EL (cell line): ENCODE measurements at regions not wholly inside any gene's neighbourhood (a gene's known extent, or its start where the extent isn't known, plus 50 kb on each side); places are given as distances from the start of the nearest gene placed in this dataset.
"Not testable (repeated sequence)": the region's sequence is repeated elsewhere in the genome, so short reads cannot be mapped to it uniquely, and the experiment has no call there.

Experiments
- DNase-seq: peaks from one replicate; pipeline ENCODE4 v3.0.0-alpha.2; 2016

DNA sequence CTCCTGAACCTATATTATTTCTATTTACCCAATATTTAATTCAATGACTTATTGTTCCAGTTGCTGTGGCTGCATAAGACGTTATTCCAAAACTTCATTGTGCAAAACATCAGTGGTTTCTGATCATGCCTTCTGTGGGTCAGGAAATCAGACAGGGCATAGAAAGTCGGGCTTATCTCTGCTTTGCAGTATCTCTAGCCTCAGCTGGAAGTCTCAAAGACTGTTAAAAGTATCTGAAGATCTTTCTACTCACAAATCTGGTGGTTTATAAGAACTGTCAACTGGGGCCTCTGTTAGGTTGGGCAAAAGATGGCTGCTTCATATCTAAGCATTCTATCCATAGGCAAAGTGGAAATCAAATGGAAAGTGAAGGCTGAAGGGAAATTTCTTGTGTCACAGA, 687.7 kb upstream of the ARRDC3 start:
- DNase-seq: no peak

DNA sequence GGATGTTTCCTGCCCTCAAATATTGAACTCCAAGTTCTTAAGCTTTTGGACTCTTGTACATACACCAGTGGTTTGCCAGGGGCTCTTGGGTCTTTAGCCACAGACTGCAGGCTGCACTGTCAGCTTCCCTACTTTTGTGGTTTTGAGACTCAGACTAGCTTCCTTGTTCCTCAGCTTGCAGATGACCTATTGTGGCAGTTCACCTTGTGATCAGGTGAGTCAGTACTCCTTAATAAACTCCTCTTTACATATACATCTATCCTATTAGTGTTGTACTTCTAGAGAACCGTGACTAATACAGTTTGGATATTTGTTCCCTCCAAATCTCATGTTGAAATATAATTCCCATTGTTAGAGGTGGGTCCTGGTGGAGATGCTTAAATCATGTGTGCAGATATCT, 681.9 kb upstream of the ARRDC3 start:
- DNase-seq: no peak

DNA sequence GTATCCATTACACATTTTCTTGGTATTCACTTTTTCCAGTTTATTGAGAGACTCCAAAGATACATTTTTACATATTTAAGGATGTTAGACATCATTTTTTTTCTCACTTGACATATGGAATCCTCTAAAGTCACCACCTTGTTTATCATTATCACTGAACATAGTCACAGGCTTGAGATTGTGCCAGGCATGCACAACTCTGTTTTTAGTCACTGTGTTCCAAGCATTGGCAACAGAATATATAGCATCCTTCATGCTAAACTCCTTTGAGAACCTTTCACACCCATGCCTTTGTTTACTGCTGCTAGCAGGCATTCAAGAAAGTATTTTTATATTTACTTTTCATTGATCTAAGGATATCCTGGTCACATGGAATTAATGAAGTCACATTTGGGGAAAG, 668.6 kb upstream of the ARRDC3 start:
- no peak for DNase-seq

- no peak for DNase-seq
Observed at GRCh38 chr5:92050970-92051369, 667.9 kb upstream of the ARRDC3 start.

- no peak for DNase-seq
Observed at GRCh38 chr5:92041911-92042660, 659.0 kb upstream of the ARRDC3 start.

DNA sequence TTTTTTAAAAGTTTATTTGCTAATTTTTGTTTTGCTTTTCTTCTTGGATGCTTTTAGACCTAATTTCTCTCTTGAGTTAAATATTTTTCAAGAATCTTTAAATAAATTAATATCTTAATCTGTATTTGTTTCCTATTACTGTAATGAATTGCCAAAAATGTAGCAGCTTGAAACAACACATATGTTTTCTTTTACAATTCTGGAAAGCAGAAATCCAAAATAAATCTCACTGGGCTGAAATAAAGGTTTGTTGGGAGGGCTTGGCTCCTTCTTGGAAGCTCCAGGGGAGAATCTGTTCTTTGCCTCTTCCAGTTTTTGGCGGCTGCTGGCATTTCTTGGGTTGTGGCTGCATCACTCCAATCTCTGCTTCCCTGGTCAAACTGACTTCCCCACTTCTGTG, 658.1 kb upstream of the ARRDC3 start:
- DNase-seq: no peak

GRCh38 chr5:92029792-92030191, 646.7 kb upstream of the ARRDC3 start:
- not testable (repeated sequence) for DNase-seq

GRCh38 chr5:92023555-92023954, 640.4 kb upstream of the ARRDC3 start:
- no peak for DNase-seq

DNA sequence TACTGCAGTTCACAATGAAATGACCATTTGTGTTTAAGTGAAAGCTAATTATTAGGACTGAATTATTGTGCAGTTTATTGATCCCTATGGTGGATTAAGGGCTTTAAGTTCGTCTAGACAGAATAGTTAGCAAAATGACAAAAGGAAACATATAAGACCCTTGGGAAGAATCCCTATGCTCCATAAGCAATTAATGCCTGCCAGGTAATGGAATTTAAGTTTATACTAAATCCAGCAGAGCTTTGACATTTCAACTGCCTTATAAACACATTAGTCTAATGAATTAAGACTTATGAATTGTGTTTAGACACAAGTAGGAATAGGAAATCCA, 640.0 kb upstream of the ARRDC3 start:
- DNase-seq: no peak

- no peak for DNase-seq
Observed at GRCh38 chr5:92022415-92023140, 639.5 kb upstream of the ARRDC3 start.

GRCh38 chr5:92019376-92019990, 636.4 kb upstream of the ARRDC3 start:
- peak; percentile 52 for DNase-seq

DNA sequence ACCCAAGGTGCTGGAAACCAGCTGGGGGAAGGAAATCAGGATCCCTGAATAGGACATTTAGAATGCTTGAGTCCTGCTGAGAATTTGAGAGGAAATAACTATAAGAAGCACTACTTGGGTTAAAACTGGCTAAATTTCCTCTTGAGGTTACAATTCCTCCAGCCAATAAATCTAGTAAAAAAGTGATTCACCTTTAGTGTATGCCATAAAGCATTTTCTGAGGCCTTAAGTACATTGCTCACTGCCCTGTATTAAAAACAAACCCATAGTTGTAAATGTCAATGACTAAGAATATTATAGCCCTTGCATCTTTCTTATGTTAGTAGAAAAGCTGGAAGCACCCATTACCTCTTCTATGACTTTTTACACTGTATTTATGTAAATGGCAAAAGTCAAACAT, 634.7 kb upstream of the ARRDC3 start:
- DNase-seq: peak; percentile 88

DNA sequence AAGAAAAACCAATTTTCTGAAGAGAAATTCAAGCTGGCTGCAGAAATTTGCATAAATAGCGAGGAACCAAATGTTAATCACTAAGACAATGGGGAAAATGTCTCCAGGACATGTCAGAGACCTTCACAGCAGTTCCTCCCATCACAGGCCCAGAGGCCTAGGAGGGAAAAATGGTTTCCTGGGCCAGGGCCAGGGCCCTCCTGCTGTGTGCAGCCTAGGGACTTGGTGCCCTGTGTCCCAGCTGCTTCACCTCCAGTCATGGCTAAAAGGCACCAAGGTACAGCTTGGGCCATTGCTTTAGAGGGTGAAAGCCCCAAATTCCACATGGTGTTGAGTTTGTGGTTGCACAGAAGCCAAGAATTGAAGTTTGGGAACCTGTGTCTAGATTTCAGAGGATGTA, 628.7 kb upstream of the ARRDC3 start:
- not testable (repeated sequence) for DNase-seq

GRCh38 chr5:92003806-92004205, 620.7 kb upstream of the ARRDC3 start:
- no peak for DNase-seq

- no peak for DNase-seq
Observed at GRCh38 chr5:92002721-92003274, 619.7 kb upstream of the ARRDC3 start.

DNA sequence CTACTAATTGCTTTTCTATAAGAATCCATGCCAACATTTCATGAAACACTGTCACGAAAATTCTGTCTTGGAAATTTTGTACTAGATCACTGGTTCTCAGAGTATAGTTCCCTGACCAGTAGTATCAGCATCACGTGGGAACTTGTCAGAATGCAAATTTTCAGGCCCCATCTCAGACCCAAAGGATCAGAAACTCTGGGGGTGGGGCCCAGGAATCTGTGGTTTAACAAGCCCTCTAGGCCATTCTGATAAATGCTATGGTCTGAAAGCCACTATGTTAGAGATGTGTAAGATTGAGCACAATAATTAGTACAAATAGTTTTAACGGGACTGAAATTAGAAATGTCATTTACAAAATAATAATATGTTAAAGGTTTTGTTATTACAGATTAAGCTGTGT, 615.7 kb upstream of the ARRDC3 start:
- DNase-seq: no peak

- DNase-seq: no peak
Observed at GRCh38 chr5:91983869-91984268, 600.8 kb upstream of the ARRDC3 start.

GRCh38 chr5:91978221-91978882, 595.2 kb upstream of the ARRDC3 start:
- no peak for DNase-seq

- DNase-seq: no peak
Observed at GRCh38 chr5:91977579-91977978, 594.5 kb upstream of the ARRDC3 start.

GRCh38 chr5:91976451-91976850, 593.3 kb upstream of the ARRDC3 start:
- DNase-seq: no peak

- no peak for DNase-seq
Observed at GRCh38 chr5:91963166-91963565, 580.0 kb upstream of the ARRDC3 start.

DNA sequence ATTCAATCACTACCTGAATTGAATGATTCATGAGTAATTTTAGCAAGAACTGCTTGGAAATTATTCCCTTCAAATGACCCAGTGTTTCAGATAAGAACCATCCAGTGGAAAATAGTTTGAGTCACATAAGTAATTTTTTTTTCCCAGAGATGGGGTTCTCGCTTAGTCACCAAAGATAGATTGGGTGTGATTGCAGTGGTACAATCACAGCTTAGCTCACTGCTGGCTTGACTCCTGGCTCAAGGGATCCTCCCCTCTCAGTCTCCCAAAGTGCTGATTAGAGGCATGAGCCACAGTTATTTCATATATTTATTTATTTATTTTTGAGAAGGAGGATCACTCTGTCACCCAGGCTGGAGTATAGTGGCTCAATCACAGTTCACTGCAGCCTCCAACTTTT, 574.5 kb upstream of the ARRDC3 start:
- peak; percentile 19 for DNase-seq

DNA sequence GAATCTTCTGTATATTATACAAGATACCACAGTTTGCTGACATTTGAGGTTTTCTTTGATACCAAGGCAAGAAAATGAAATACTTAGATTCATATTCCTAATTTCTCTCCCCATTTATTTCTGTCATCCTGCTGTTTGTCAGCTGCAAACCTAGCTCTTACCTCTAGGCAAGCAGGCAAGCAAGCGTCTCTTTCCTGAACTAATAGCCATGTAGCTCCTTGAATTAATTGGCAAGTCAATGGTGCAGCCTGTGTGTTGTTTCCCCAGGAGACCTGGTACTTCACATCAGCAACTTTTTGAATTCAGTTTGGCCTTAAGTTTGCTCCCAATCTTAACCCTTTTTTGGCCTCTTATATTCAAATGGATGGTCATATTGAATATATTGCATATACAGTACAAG, 573.6 kb upstream of the ARRDC3 start:
- DNase-seq: no peak
